ENCODE measurements at regions not wholly inside any gene's neighbourhood (a gene's known extent, or its start where the extent isn't known, plus 50 kb on each side); places are given as distances from the start of the nearest gene placed in this dataset.

DNA sequence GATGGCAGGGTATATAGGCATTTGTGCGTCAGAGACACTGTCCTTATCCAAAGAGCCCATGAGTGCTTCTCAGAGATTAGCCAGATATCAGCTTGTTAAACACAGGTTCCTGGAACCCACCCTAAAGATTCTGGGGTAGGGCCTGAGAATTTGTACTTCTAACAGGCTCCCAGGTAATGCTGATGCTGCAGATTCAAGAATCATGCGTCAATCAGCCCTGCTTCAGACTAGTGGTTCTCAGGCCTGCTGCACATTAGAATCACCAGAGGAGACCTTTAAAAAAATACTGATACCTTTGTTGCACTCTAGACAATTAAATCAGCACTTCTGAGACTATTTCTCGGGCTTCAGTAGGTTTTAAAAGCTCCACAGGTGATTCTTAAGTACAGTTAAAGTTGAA, 369.5 kb downstream of the MFSD1 start:
- DNase-seq (ENCODE audit: low spot score), result no peak

DNA sequence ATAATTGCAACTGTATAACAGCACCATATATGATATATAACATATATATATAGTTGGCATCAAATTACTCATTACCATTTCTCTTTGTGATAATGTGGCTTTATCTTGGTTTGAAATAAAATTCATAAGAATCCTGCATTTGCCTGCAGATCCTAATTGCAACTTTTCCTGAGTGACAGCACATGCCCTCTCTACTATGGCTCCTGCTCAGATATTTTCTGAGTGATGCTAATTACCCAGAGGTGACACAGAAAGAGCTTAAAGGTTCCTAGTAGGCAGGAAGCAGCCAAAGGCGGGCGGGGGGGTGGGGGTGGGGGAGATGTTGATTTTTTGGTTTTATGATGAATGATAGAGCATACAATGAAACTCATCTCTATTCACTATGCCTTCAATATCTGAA, 370.6 kb downstream of the MFSD1 start:
- no peak for DNase-seq (ENCODE audit: low spot score)

DNA sequence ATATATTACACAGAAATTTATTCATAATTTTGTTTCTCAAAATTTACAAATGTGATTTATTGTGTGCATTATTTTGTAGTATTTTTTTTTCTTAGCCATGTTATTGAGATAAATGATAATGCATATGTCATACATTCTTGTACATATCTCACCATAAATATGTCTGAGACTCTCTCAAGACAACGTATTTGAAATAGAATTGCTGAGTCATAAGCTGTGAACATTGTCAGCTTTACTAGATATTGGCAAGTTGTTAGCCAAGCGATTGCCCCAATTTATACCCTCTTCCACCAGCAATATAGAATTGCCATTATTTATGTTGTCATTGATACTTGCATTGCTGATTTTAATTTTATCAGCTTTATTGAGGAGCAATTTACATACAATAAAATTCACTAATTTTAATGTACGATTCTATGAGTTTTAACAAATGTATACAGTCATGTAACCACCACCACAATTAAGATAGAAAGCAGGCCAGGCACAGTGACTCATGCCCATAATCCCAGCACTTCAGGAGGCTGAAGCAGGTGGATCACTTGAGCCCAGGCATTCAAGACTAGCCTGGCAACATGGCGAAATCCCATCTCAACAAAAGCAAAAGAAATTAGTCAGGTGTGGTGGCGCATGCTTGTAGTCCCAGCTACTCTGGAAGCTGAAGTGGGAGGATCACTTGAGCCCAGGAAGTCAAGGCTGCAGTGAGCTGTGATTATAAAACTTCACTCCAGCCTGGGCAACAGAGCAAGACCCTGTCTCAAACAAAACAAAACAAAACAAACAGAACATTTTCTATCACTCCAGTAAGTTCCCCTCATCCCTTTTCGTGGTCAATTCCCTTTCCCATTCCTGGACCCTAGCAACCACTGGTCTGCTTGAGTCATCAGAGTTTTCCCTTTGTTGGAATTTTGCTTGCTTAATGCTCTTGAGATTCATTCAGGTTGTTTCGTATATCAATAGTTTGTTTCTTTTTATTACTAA, 373.1 kb downstream of the MFSD1 start:
- no peak for DNase-seq (ENCODE audit: low spot score)

DNA sequence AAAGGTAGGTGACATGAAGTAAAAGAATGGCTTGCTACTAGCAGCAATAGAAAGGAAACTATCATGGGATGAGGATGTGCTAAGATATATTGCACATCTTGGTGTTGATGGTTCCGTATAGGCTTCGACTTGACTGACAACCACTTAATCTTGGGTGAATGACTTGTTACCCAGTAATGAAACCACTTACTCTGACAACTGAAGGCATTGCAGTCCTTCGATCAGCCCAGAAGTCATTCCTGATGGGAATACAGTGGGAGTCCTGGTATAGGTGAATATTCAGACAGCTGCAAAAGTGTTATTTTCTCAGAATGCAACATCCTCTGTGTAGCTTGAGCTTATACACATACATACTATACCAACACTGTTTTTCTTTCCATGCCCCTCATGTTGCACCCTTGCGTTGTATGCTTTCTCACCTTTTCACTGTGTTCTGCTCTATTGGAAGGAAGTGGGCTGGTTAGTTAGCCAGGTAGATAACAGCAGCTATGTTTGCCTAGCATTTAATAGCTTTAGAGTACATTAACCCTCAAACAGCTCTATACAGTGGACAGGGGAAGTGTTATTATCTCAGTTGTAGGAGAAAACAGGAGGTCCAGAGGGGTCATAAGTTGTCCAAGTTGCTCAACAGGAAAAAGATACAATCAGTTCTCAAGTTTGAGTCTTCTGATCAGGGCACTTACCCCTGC, 376.5 kb downstream of the MFSD1 start:
- no peak for DNase-seq (ENCODE audit: low spot score)

DNA sequence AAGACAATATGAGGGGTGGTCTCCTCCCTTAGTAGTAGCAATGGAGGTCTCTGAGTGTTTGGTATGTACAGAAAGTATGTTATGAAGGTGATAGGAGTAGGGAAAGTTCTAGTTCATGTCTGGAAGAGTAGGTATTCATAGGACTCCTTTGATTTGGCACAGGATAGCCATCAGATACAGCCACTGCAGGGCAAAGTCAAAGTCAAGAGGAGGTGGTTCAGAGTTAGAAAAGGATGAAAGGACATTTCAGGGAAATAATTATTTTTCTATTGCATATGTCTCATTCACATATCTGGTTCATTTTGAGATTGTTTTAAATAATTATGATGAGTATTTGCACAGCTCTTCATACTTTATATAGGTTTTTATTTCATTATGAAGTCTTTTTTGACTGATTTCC, 381.1 kb downstream of the MFSD1 start:
- DNase-seq (ENCODE audit: low spot score), result no peak

DNA sequence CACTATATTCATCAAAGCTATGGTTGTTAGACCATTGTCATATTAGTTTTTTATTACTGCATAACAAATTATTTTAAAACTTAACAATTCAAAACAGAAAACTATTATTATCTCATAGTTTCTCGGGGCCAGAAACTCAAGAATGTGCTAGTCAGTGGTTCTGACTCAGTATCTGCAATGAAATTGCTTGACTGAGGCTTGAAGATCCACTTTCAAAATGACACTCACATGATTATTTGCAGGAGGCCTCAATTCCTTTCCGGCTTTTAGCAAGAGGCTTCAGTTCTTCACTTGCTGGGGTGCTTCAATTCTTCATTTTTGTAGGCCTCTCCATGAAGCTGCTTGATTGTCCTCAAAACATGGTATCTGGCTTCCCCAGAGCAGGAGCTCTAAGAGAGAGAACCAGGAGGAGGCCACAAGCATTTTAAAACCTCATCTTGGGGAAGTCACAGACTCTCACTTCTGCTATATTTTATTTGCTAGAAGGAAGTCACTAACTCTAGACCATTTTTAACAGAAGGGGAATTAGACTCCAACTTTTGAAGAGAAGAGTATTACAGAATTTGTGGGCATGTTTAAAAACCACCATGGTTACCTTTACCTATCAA, 383.7 kb downstream of the MFSD1 start:
- no peak for DNase-seq (ENCODE audit: low spot score)

DNA sequence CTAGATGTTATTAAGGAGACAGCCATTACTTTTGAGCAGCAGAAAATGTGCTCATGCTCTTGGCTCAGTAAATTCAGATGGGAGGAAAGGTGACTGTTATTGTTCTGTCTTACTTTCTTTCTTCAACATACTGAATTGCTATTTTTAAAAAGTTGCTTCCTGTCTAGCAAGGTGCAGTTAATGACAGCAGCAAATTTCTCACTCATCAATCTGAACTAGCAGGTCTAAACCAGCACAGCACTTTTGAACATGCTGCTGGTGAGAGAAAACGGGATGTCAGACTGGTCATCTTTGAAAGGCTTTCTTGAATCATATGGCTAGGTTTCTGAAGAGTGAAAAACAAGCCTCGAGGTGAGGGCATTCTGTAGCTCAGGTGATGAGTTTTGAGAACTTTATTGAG, 384.7 kb downstream of the MFSD1 start:
- no peak for DNase-seq (ENCODE audit: low spot score)

DNA sequence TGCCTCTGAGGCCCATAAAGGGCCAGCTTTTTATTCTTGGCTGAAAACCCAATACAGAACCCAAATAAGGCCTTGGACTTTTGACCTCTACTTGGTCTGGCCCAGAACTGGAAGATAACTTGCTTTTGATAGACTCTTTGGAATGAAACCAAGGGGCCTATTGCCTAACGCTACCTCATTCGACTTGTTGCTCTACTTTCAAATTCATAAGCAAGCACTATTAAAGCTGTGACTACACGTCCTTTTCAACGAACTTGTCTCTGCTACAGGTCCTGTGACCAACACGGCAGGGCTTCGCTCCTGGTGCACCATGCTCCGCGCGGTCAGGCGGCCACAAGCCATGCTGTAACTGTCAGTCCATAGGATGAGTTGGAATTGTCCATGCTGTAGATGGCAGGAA, 385.4 kb downstream of the MFSD1 start:
- DNase-seq (ENCODE audit: low spot score), result no peak

DNA sequence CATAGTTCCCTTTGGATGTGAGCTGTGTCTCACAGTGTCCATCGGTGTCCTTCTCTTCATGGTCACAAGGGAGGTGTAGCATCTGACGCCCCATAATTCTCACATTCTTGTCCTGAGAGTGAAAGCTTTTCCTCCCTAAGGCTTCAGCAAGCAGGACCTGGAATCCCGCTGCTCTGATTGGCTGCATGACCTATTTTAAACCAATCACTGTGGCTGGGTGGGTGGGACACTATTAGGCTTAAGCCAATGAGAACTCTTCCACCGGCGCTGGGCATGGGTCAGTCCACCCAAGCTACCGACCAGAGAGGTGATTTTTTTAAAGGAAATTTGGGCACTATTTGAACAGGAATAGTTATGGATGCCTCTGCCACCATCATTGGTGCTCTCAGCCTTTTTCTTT, 385.9 kb downstream of the MFSD1 start:
- no peak for DNase-seq (ENCODE audit: low spot score)

DNA sequence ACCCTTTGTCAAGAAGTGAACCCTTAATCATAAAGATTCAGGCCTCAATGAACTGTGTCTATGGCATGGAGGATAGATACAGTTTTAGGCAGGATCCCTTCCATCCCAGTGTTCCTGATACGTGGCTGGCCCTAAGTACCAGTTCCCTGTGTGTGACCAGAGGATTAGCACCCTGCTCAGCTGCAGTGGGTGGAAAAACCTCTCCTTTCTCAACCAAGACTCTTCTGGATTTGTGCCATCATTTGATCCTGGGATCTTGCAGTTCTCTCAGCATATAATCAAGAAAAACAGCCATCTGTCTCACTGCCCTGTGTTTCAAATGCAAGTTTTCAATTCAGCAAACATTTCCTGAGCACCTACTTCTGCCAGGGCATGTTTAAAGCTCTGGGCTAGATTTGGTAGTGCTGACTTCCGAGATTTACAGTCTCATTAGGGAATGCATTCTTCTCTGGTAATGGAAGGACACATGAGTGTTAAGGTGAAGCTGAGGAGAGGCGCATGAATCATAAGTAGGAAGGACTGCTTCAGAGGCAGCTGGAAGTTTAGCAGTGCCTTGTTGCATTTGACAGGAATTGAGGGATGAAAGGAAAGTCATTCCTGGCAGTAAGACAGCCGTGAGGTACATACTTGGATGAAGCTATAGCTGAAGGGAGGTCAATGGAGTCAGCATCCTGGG, 388.3 kb downstream of the MFSD1 start:
- DNase-seq (ENCODE audit: low spot score), result no peak

DNA sequence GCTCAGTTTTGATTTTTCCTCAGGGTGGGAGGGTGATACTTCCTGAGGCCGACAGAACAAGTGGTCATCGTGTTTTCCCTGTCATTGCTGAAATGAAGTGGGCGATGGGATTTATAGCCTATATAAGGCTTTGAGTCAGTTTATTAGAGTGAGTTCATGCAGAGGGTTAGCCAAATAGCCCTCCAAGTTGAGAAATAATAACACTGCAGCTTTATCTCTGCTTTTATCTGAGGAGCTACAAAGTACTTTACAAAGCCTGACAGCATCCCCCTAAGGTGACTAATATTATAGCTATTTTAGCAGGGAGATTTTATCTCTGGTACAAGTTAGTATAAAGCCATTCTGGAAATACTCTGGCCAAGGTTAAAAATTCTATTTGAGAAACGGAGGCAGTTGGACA, 389.6 kb downstream of the MFSD1 start:
- DNase-seq (ENCODE audit: low spot score), result no peak

DNA sequence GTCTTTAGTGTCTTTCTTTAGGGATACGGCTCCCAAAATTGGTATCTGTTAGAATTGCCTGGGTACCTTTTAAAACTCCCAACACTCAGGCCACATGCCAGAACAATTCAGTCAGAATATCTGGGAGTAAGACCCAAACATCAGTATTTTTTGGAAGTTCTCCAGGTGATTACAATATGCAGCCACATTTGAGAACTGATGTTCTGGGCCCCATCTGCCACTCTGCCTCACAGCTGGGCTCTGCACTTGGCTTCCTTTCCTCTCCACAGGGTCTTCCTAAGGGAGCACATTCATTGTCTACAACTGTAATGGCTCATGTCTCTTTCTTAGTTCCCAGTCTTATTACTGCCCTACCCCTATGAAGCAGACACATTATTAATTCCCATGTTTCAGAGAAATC, 394.5 kb downstream of the MFSD1 start:
- DNase-seq (ENCODE audit: low spot score), result no peak

DNA sequence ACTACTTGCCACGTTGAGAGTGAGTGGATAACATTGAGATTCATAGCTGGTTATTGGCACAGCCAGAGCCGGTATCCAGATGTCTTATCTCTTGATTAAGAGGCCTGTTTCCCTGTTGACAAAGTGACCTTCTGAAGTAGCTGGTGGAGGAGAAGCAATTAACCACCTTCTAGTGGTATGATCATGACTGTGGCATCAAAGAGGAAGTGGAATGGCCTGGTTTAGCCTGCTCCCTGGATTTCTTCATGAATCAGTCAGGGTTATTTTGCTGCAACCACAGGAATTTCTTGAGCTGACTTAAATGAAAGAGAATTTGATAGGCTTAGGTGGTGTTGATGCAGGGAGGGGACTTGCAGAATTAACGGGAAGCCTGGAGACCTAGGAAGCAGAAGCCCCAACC, 398.3 kb downstream of the MFSD1 start:
- no peak for DNase-seq (ENCODE audit: low spot score)

DNA sequence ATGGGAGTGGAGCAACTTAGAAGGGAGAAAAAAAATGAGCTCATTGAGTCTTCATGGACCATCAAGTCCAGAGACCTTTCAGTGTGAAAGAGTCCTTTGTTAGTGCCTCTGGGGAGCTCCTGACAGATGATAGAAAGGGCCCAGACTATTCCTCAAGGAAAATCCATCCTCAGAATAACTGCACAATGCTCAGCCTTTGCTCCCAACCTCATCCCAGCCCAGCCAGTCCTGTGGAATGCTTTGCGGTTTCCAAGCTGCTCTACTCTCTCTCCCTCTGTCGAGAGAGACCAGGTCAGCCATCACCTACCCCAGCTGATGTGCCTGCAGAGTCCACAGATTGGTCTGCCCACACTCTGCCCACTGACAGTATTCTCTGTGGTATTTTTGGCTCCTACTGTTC, 406.2 kb downstream of the MFSD1 start:
- no peak for DNase-seq (ENCODE audit: low spot score)

DNA sequence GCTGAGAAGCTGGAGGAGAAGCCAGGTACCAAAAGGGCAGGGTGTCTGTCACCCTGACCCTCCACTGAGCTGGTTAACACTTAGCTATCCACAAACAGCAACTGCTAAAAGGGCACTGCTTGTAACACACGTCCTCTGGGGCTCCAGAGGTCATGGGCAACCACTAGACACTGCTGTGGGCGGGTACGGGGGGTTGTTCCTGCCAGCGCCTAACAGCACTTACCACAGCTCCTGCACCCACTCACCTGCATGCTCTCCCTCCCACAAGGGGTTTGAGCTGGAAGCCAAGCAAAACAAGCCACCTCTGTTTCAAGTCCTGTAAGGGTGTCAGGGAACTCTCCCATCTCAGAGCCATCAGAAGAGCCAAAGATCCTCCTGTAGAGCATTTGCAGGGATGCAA, 407.6 kb downstream of the MFSD1 start:
- no peak for DNase-seq (ENCODE audit: low spot score)

DNA sequence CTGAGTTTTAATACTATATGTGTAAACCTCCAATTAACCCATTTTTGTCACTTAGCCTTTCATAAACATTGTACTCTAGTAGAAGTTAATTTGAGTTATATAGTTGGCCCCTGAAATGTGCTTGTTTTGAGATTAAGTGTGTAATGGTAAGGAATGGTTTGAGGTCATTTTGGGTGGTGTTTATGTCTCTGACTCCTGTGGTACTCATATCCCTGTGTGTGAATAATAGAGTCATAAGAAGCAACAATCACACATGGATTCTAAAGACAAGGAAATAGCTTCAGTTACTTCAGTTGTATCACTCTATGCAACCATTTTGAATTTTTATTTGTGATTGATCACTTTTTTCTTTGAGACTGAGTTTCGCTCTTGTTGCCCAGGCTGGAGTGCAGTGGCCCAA, 408.5 kb downstream of the MFSD1 start:
- no peak for DNase-seq (ENCODE audit: low spot score)

DNA sequence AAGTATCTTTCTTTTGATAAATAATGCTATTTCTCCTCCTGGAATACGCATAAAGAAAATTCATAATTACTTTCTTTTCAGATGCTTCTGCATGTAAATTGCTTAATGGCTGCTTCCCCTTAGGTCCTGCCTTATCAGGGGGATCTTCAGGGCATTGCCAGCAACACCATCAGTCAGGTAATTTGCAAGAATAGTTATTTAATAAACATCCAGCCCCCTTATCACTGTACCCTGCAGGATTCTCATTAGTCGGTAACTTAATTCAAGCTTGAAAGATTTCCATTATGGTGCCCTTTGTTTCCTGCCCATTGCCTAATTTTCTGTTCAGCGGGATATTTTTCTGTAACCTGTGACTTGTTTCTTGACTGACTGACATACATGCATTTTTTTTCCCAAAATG, 414.5 kb downstream of the MFSD1 start:
- no peak for DNase-seq (ENCODE audit: low spot score)

DNA sequence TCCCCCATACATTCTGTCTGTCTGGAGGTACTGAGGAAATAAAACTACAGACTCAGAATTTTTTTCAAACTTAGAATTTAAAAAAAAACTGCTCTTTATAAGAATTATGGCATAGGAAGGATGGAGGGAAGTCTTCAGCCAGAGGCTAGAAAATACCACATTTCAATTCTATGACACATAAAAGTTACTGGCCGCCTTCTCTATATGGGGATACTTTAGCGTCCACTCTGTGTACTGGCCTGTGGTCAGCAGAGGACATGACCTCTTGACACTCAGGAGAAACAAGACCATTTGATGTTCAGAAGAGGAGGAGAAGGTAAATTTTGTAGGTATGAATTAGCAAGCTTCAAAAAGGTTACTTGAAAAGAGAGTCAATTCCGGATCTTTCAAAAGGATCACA, 417.4 kb downstream of the MFSD1 start:
- DNase-seq (ENCODE audit: low spot score), result no peak

DNA sequence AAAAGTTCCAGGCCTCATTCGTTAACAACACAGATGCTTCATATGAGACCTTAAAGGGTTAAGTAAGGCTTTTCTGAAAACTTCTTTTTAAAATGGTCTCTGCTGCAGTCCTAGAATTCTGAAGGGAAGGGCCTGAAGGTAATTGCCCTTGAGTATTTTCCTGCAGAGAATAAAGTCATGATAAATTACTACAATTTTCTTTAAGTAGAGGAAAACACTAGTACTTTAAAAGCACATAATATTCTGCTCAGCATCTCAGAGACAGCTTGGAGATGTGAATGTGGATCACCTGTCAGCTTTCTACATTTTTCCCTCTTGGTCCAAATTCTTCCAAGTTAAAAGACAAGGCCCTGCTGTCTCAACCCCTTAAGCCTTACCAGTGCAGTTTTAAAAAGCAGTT, 419.5 kb downstream of the MFSD1 start:
- no peak for DNase-seq (ENCODE audit: low spot score)

DNA sequence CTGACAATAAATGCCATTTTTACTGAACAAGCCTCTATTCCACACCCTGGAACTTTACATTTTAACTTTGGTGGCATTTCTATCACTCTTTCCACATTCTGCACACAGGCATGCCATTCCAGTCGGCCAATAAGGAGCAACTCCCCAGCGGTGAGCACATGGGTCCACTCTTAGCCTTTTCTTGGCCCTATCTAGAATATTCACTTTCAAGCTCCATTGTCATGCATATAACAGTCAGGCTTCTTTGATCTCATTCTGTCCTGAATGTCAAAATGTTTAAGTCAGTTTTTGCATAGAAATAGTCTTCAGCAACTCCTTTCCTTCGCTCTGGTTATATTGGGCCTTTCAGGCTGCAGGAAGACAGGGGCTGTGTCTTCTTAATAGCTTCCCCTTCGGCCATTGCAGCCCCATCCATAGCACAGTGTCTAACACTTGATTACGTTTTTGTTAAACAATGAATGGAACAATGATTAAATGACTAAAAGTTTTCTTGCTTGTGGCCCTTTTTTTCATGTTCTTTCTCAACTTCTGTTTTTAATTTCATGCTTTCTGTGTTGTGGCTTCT, 427.3 kb downstream of the MFSD1 start:
- no peak for DNase-seq (ENCODE audit: low spot score)

DNA sequence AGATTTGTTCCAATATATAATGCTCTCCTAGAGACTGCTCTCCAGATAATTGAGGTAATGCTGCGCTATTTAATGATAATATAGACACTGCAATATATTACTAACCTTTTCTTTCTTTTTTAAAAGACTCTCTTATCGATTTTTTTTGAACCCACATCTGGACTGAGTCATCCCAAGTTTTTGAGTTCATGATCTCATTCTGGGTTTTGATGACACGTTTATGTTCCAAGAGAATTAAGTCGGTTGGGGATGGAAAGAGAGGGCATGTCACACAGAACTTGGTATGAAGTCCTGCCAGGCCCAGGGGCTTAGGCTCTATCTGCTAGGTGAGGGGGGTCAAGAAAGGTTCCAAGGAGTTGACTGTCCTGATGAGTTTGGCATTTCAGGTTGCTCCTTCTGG, 431.1 kb downstream of the MFSD1 start:
- no peak for DNase-seq (ENCODE audit: low spot score)

DNA sequence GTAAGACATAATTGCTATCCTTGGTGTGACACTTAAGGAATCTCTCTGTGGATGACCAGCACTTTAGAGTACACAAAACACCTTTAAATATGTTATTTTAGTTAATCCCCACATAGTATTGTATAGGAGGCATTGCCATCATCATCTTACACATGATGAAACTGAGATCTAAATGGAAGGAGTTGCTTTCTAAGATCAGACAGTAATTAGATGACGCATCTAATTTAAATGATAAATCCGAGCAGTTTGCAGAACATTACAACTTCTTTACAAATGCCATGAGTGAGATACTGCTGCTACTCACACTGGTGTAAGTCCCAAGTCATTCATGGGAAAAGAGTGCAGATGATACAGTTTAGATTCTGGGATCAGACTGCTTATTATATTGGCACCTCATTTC, 431.9 kb downstream of the MFSD1 start:
- DNase-seq (ENCODE audit: low spot score), result no peak
